ENCODE measurements at regions not wholly inside any gene's neighbourhood (a gene's known extent, or its start where the extent isn't known, plus 50 kb on each side); places are given as distances from the start of the nearest gene placed in this dataset.

- H3K9me3 ChIP-seq (ENCODE audit: control insufficient read depth in 4 of 4, low read length in 3 of 4): peaks cover 0 to 2% (median 0%) of the 10 kb centered on the region in 4 donors
- WGBS: 80% methylated on average over 5 of the region's 5 CpGs
- no peak overlapping the region for H3K4me3 ChIP-seq (ENCODE audit: low read depth in 1 of 3, low read length in 3 of 3)
- no peak overlapping the region for H3K27ac ChIP-seq (ENCODE audit: low read depth in 1 of 2, low read length in 2 of 2)
- no peaks in the 10 kb centered on the region for H3K4me1 ChIP-seq (ENCODE audit: control insufficient read depth in 4 of 4, insufficient read depth in 4 of 4, low read length in 3 of 4)
- no peak overlapping the region for H3K9ac ChIP-seq (ENCODE audit: low read depth in 1 of 2, low read length in 2 of 2)
- DNase-seq (ENCODE audit: low spot score): no peak
- TF ChIP-seq MAX (IDR thresholded peaks at IDR 0.05) (no peak), JUND (IDR thresholded peaks at IDR 0.05) (no peak), HNF4G (IDR thresholded peaks at IDR 0.05) (no peak), YY1 (IDR thresholded peaks at IDR 0.05) (no peak), TAF1 (conservative IDR thresholded peaks at IDR 0.05) (no peak), CTCF (IDR thresholded peaks at IDR 0.05; ENCODE audit: low read depth, low read length, missing input control) (no peak), FOXA2 (IDR thresholded peaks at IDR 0.05) (no peak), RAD21 (IDR thresholded peaks at IDR 0.05) (no peak), HNF4A (conservative IDR thresholded peaks at IDR 0.05) (no peak), RXRA (IDR thresholded peaks at IDR 0.05) (no peak), REST (IDR thresholded peaks at IDR 0.05) (no peak), EGR1 (IDR thresholded peaks at IDR 0.05; ENCODE audit: low read depth in 2 of 2) (no peak), GABPA (IDR thresholded peaks at IDR 0.05 in 1 of 2, conservative IDR thresholded peaks at IDR 0.05 in 1 of 2) (no peak), ATF3 (IDR thresholded peaks at IDR 0.05) (no peak), NR2F2 (IDR thresholded peaks at IDR 0.05) (no peak), FOXA1 (IDR thresholded peaks at IDR 0.05) (no peak), SP1 (IDR thresholded peaks at IDR 0.05) (no peak)
- TF ChIP-seq, protein P1, sequence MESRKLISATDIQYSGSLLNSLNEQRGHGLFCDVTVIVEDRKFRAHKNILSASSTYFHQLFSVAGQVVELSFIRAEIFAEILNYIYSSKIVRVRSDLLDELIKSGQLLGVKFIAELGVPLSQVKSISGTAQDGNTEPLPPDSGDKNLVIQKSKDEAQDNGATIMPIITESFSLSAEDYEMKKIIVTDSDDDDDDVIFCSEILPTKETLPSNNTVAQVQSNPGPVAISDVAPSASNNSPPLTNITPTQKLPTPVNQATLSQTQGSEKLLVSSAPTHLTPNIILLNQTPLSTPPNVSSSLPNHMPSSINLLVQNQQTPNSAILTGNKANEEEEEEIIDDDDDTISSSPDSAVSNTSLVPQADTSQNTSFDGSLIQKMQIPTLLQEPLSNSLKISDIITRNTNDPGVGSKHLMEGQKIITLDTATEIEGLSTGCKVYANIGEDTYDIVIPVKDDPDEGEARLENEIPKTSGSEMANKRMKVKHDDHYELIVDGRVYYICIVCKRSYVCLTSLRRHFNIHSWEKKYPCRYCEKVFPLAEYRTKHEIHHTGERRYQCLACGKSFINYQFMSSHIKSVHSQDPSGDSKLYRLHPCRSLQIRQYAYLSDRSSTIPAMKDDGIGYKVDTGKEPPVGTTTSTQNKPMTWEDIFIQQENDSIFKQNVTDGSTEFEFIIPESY (IDR thresholded peaks at IDR 0.05): no peak
- no peaks in the 10 kb centered on the region for H3K27me3 ChIP-seq (ENCODE audit: control insufficient read depth in 4 of 4, insufficient read depth in 4 of 4, low read length in 3 of 4)
- H3K36me3 ChIP-seq (ENCODE audit: control insufficient read depth in 4 of 4, insufficient read depth in 3 of 4, low read depth in 1 of 4, low read length in 3 of 4): no peaks in the 10 kb centered on the region
Measured at GRCh38 chr3:144142151-144142840, 170.7 kb downstream of the DIPK2A start.
